Stimulated activated CD4-positive, alpha-beta T cell treated with anti-CD3 and anti-CD28 coated beads, TNF-alpha, amount 100 ng/mL, for 24 hours (primary cell): ENCODE measurements at regions not wholly inside any gene's neighbourhood (a gene's known extent, or its start where the extent isn't known, plus 50 kb on each side); places are given as distances from the start of the nearest gene placed in this dataset.

Experiments
- DNase-seq, 3 experiments: peaks; one replicate each; pipeline ENCODE4 v3.0.0-alpha.2; 2020; ENCODE audit warnings: low read depth in 3 of 3

GRCh38 chr7:40935435-40935834 lies 767.5 kb downstream of the INHBA start:
- no peak for DNase-seq

- no peak for DNase-seq
These were observed 779.3 kb downstream of the INHBA start for GRCh38 chr7:40923626-40924025.

GRCh38 chr7:40922316-40922670 lies 780.6 kb downstream of the INHBA start:
- no peak for DNase-seq

- no peak for DNase-seq
These were observed 781.1 kb downstream of the INHBA start for GRCh38 chr7:40921589-40922315.

GRCh38 chr7:40918701-40919271 lies 784.0 kb downstream of the SUGCT start:
- DNase-seq = no peak

- DNase-seq = no peak
These were observed 782.0 kb downstream of the SUGCT start for GRCh38 chr7:40916813-40917212.

- no peak for DNase-seq
These were observed 780.3 kb downstream of the SUGCT start for GRCh38 chr7:40915071-40915470.
